CD4-positive, alpha-beta memory T cell (primary cell): ENCODE measurements at regions not wholly inside any gene's neighbourhood (a gene's known extent, or its start where the extent isn't known, plus 50 kb on each side); places are given as distances from the start of the nearest gene placed in this dataset.

Experiments used
- CTCF ChIA-PET: fragments of 350-600 bp; sonication (Branson Sonifier 250); formaldehyde crosslinking; loops from one replicate; lab custom pipeline; 2021; ENCODE audit warnings: inconsistent platforms; ENCODE audit not compliant: partially characterized antibody; lab: Charles Lee
- POLR2A ChIA-PET: fragments of 350-600 bp; sonication (Branson Sonifier 250); formaldehyde crosslinking; loops from one replicate; lab custom pipeline; 2021; ENCODE audit not compliant: partially characterized antibody; lab: Charles Lee
- DNase-seq, 5 donors: peaks; one replicate each; pipeline versions ENCODE4 v3.0.0 to v3.0.0-alpha.2; 2020 to 2022; ENCODE audit warnings: mixed read lengths in 1 of 5
- H3K27ac ChIP-seq: one replicate; pipeline ENCODE4 v1.7.0; 2013; ENCODE audit warnings: low read depth, low read length
- H3K27me3 ChIP-seq: 2 replicates; pipeline ENCODE4 v1.7.0; 2013; ENCODE audit warnings: mild to moderate bottlenecking, low read length, moderate library complexity; ENCODE audit not compliant: insufficient read depth
- H3K36me3 ChIP-seq: 2 replicates; pipeline ENCODE4 v1.7.0; 2013; ENCODE audit warnings: mild to moderate bottlenecking, low read length, moderate library complexity; ENCODE audit not compliant: insufficient read depth
- H3K4me1 ChIP-seq: 2 replicates; pipeline ENCODE4 v1.7.0; 2013; ENCODE audit warnings: mild to moderate bottlenecking, low read length, moderate library complexity; ENCODE audit not compliant: insufficient read depth
- H3K4me3 ChIP-seq, 2 donors: one replicate each; pipeline ENCODE4 v1.7.0; 2013; ENCODE audit warnings: low read length in 2 of 2, mild to moderate bottlenecking in 1 of 2
- H3K9me3 ChIP-seq, 2 donors: one replicate each; pipeline ENCODE4 v1.7.0; 2013; ENCODE audit warnings: low read length in 2 of 2, control low read depth in 1 of 2; ENCODE audit not compliant: control insufficient read depth in 1 of 2
- H3K27ac Mint-ChIP-seq, 7 donors: one replicate each; pipeline ENCODE4 v1.8.0; 2020 to 2021; ENCODE audit warnings: mixed read lengths in 7 of 7, mild to moderate bottlenecking in 6 of 7, inconsistent platforms in 3 of 7, moderate library complexity in 3 of 7
- H3K27me3 Mint-ChIP-seq, 2 donors: one replicate each; pipeline ENCODE4 v1.8.0; 2020 to 2021; ENCODE audit warnings: mixed read lengths in 2 of 2
- H3K36me3 Mint-ChIP-seq, 2 donors: one replicate each; pipeline ENCODE4 v1.8.0; 2020 to 2021; ENCODE audit warnings: mixed read lengths in 2 of 2, inconsistent platforms in 1 of 2, mild to moderate bottlenecking in 1 of 2
- H3K4me1 Mint-ChIP-seq, 4 donors: one replicate each; pipeline ENCODE4 v1.8.0; 2020 to 2021; ENCODE audit warnings: mixed read lengths in 4 of 4, mild to moderate bottlenecking in 1 of 4
- H3K4me3 Mint-ChIP-seq, 8 donors: one replicate each; pipeline ENCODE4 v1.8.0; 2020 to 2021; ENCODE audit warnings: mixed read lengths in 8 of 8, mild to moderate bottlenecking in 7 of 8, moderate library complexity in 6 of 8, inconsistent platforms in 3 of 8
- H3K9me3 Mint-ChIP-seq, 8 donors: one replicate each; pipeline ENCODE4 v1.8.0; 2020 to 2021; ENCODE audit warnings: mixed read lengths in 8 of 8, mild to moderate bottlenecking in 5 of 8, inconsistent platforms in 3 of 8, moderate library complexity in 1 of 8
- intact Hi-C: fragments of 100-400 bp; cut with micrococcal nuclease; formaldehyde crosslinking; loops from one replicate; pipeline ENCODE4 v1.15.1; 2023

- H3K9me3 ChIP-seq = no peaks in the 10 kb centered on the region
- no peak overlapping the region for H3K4me3 Mint-ChIP-seq
- DNase-seq = no peak
- no peaks in the 10 kb centered on the region for H3K36me3 Mint-ChIP-seq
- H3K9me3 Mint-ChIP-seq = peaks cover 0 to 18% (median 13%) of the 10 kb centered on the region in 8 donors
- peaks cover 2 to 9% of the 10 kb centered on the region in 2 donors for H3K27me3 Mint-ChIP-seq
- POLR2A ChIA-PET = no interaction called here
- H3K4me1 Mint-ChIP-seq = peaks cover 2 to 3% (median 3%) of the 10 kb centered on the region in 4 donors
- no peak overlapping the region for H3K27ac Mint-ChIP-seq
- no peak overlapping the region for H3K4me3 ChIP-seq
- no peaks in the 10 kb centered on the region for H3K36me3 ChIP-seq
- no peaks in the 10 kb centered on the region for H3K27me3 ChIP-seq
- no peaks in the 10 kb centered on the region for H3K4me1 ChIP-seq
- intact Hi-C loops = no loop called here
- CTCF ChIA-PET = interaction anchor here (0.5 to 2.7 kb wide), 4 partner anchors 10 to 233 kb away, joined by 3 to 6 read pairs (median 4); no protein-coding TSS in a partner anchor
- no peak overlapping the region for H3K27ac ChIP-seq
Observed at GRCh38 chr9:26742828-26743476, 149.7 kb downstream of the CAAP1 start.

- H3K27ac ChIP-seq = no peak overlapping the region
- no peak for DNase-seq
- H3K9me3 Mint-ChIP-seq = peaks cover 2 to 44% (median 28%) of the 10 kb centered on the region in 8 donors
Observed at GRCh38 chr9:26735160-26735559, 157.4 kb downstream of the CAAP1 start.

GRCh38 chr9:26729187-26729586 is 163.4 kb downstream of the CAAP1 start:
- H3K36me3 Mint-ChIP-seq = no peaks in the 10 kb centered on the region
- H3K4me1 Mint-ChIP-seq = no peaks in the 10 kb centered on the region
- no peak overlapping the region for H3K27ac Mint-ChIP-seq
- Histone ChIP-seq H3K9me3 (no peaks in the 10 kb centered on the region), H3K4me3 (no peak overlapping the region), H3K27ac (no peak overlapping the region), H3K36me3 (no peaks in the 10 kb centered on the region), H3K27me3 (no peaks in the 10 kb centered on the region), H3K4me1 (no peaks in the 10 kb centered on the region)
- ChIA-PET POLR2A (no interaction called here), CTCF (no interaction called here)
- intact Hi-C loops = no loop called here
- peaks cover 0 to 18% (median 9%) of the 10 kb centered on the region in 8 donors for H3K9me3 Mint-ChIP-seq
- H3K27me3 Mint-ChIP-seq = no peaks in the 10 kb centered on the region
- H3K4me3 Mint-ChIP-seq = no peak overlapping the region
- no peak for DNase-seq

More at GRCh38 chr9:26735160-26735559, 157.4 kb downstream of the CAAP1 start:
- no peak overlapping the region for H3K4me3 ChIP-seq
- POLR2A ChIA-PET = no interaction called here
- H3K27me3 Mint-ChIP-seq = peaks cover 6 to 18% of the 10 kb centered on the region in 2 donors
- H3K27me3 ChIP-seq = no peaks in the 10 kb centered on the region
- no peaks in the 10 kb centered on the region for H3K4me1 ChIP-seq
- intact Hi-C loops = no loop called here
- H3K36me3 Mint-ChIP-seq = peaks cover 0 to 1% of the 10 kb centered on the region in 2 donors
- H3K27ac Mint-ChIP-seq = no peak overlapping the region
- no peaks in the 10 kb centered on the region for H3K4me1 Mint-ChIP-seq
- no peaks in the 10 kb centered on the region for H3K9me3 ChIP-seq
- CTCF ChIA-PET = interaction anchor here (1.6 kb wide), 1 partner anchor 11 kb away, joined by 4 read pairs; no protein-coding TSS in a partner anchor
- H3K4me3 Mint-ChIP-seq = no peak overlapping the region
- no peaks in the 10 kb centered on the region for H3K36me3 ChIP-seq

GRCh38 chr9:26727471-26727870 is 165.1 kb downstream of the CAAP1 start:
- peaks cover 0 to 12% (median 4%) of the 10 kb centered on the region in 8 donors for H3K9me3 Mint-ChIP-seq
- intact Hi-C loops = no loop called here
- H3K4me3 Mint-ChIP-seq = no peak overlapping the region
- Histone ChIP-seq H3K4me3 (no peak overlapping the region), H3K9me3 (no peaks in the 10 kb centered on the region), H3K27me3 (no peaks in the 10 kb centered on the region), H3K27ac (no peak overlapping the region), H3K4me1 (no peaks in the 10 kb centered on the region), H3K36me3 (no peaks in the 10 kb centered on the region)
- no peaks in the 10 kb centered on the region for H3K27me3 Mint-ChIP-seq
- POLR2A ChIA-PET = no interaction called here
- no peak overlapping the region for H3K27ac Mint-ChIP-seq
- DNase-seq = no peak
- CTCF ChIA-PET = interaction anchor here (0.6 kb wide), 1 partner anchor 37 kb away, joined by 3 read pairs; no protein-coding TSS in a partner anchor
- H3K36me3 Mint-ChIP-seq = no peaks in the 10 kb centered on the region
- peaks cover 0 to 4% (median 1%) of the 10 kb centered on the region in 4 donors for H3K4me1 Mint-ChIP-seq

GRCh38 chr9:26725573-26725972 is 167.0 kb downstream of the CAAP1 start:
- H3K4me1 ChIP-seq = no peaks in the 10 kb centered on the region
- no peaks in the 10 kb centered on the region for H3K36me3 ChIP-seq
- ChIA-PET POLR2A (no interaction called here), CTCF (no interaction called here)
- H3K4me3 ChIP-seq = no peak overlapping the region
- H3K9me3 Mint-ChIP-seq = peaks cover 0 to 5% (median 0%) of the 10 kb centered on the region in 8 donors
- H3K27ac Mint-ChIP-seq = no peak overlapping the region
- no peak for DNase-seq
- intact Hi-C loops = no loop called here
- no peaks in the 10 kb centered on the region for H3K27me3 ChIP-seq
- no peak overlapping the region for H3K4me3 Mint-ChIP-seq
- H3K9me3 ChIP-seq = no peaks in the 10 kb centered on the region
- H3K27me3 Mint-ChIP-seq = peaks cover 0 to 1% of the 10 kb centered on the region in 2 donors
- no peak overlapping the region for H3K27ac ChIP-seq
- peaks cover 0 to 4% (median 1%) of the 10 kb centered on the region in 4 donors for H3K4me1 Mint-ChIP-seq
- no peaks in the 10 kb centered on the region for H3K36me3 Mint-ChIP-seq

GRCh38 chr9:26723486-26723885 is 169.1 kb downstream of the CAAP1 start:
- Histone ChIP-seq H3K36me3 (no peaks in the 10 kb centered on the region), H3K4me1 (no peaks in the 10 kb centered on the region), H3K9me3 (no peaks in the 10 kb centered on the region), H3K27ac (no peak overlapping the region), H3K4me3 (no peak overlapping the region), H3K27me3 (no peaks in the 10 kb centered on the region)
- no peak for DNase-seq
- Mint-ChIP-seq H3K36me3 (no peaks in the 10 kb centered on the region), H3K9me3 (no peaks in the 10 kb centered on the region), H3K4me3 (no peak overlapping the region), H3K27me3 (peaks cover 1 to 3% of the 10 kb centered on the region in 2 donors), H3K27ac (no peak overlapping the region), H3K4me1 (peaks cover 0 to 4% (median 1%) of the 10 kb centered on the region in 4 donors)
- CTCF ChIA-PET = no interaction called here
- intact Hi-C loops = no loop called here
- POLR2A ChIA-PET = no interaction called here

- H3K36me3 Mint-ChIP-seq = no peaks in the 10 kb centered on the region
- no peak overlapping the region for H3K4me3 Mint-ChIP-seq
- intact Hi-C loops = no loop called here
- Histone ChIP-seq H3K27me3 (no peaks in the 10 kb centered on the region), H3K4me1 (no peaks in the 10 kb centered on the region), H3K4me3 (no peak overlapping the region), H3K36me3 (no peaks in the 10 kb centered on the region), H3K9me3 (no peaks in the 10 kb centered on the region), H3K27ac (no peak overlapping the region)
- no peak for DNase-seq
- no peak overlapping the region for H3K27ac Mint-ChIP-seq
- ChIA-PET CTCF (no interaction called here), POLR2A (no interaction called here)
- H3K9me3 Mint-ChIP-seq = no peaks in the 10 kb centered on the region
- peaks cover 0 to 4% (median 1%) of the 10 kb centered on the region in 4 donors for H3K4me1 Mint-ChIP-seq
- H3K27me3 Mint-ChIP-seq = peaks cover 1 to 3% of the 10 kb centered on the region in 2 donors
Observed at GRCh38 chr9:26722755-26723154, 169.8 kb downstream of the CAAP1 start.
